Epithelial cell of prostate (primary cell): ENCODE measurements at regions not wholly inside any gene's neighbourhood (a gene's known extent, or its start where the extent isn't known, plus 50 kb on each side); places are given as distances from the start of the nearest gene placed in this dataset.
A peak's percentile ranks its signal among the peaks of the same experiment; 100 is the strongest.
"Not testable (repeated sequence)": the region's sequence is repeated elsewhere in the genome, so short reads cannot be mapped to it uniquely, and the experiment has no call there.

Experiments
- DNase-seq: peaks from one replicate; pipeline ENCODE4 v3.0.0-alpha.2; 2011; ENCODE audit warnings: low read depth, low spot score
- H3K27ac ChIP-seq: fragments of 450-650 bp; 2 replicates; pipeline ENCODE4 v1.5.1; 2017; ENCODE audit warnings: mild to moderate bottlenecking

GRCh38 chr3:194189243-194189791, 53.4 kb downstream of the HES1 start:
- no peak for DNase-seq

GRCh38 chr3:194191850-194192249, 55.9 kb downstream of the HES1 start:
- not testable (repeated sequence) for DNase-seq, H3K27ac ChIP-seq

More at GRCh38 chr3:194189243-194189791, 53.4 kb downstream of the HES1 start:
- no peak overlapping the region for H3K27ac ChIP-seq

GRCh38 chr3:194194051-194194756, 58.3 kb downstream of the HES1 start:
- no peak overlapping the region for H3K27ac ChIP-seq
- DNase-seq = no peak

GRCh38 chr3:194194757-194195085, 58.8 kb downstream of the HES1 start:
- no peak for DNase-seq
- H3K27ac ChIP-seq = no peak overlapping the region

GRCh38 chr3:194195611-194196010, 59.7 kb downstream of the HES1 start:
- no peak for DNase-seq
- no peak overlapping the region for H3K27ac ChIP-seq

GRCh38 chr3:194196876-194197275, 60.9 kb downstream of the HES1 start:
- peak; percentile 22 for DNase-seq
- H3K27ac ChIP-seq = no peak overlapping the region

- no peak for DNase-seq
- no peak overlapping the region for H3K27ac ChIP-seq
These were observed 61.5 kb downstream of the HES1 start for GRCh38 chr3:194197396-194197960.

- no peak overlapping the region for H3K27ac ChIP-seq
- DNase-seq = no peak
These were observed 62.2 kb downstream of the HES1 start for GRCh38 chr3:194197981-194198695.

- DNase-seq = no peak
- no peak overlapping the region for H3K27ac ChIP-seq
These were observed 63.0 kb downstream of the HES1 start for GRCh38 chr3:194198938-194199337.

- no peak overlapping the region for H3K27ac ChIP-seq
These were observed 64.6 kb downstream of the HES1 start for GRCh38 chr3:194200422-194201081.

GRCh38 chr3:194201953-194202666, 66.2 kb downstream of the HES1 start:
- no peak overlapping the region for H3K27ac ChIP-seq
- no peak for DNase-seq

More at GRCh38 chr3:194200422-194201081, 64.6 kb downstream of the HES1 start:
- no peak for DNase-seq

GRCh38 chr3:194203482-194204041, 67.6 kb downstream of the HES1 start:
- H3K27ac ChIP-seq = peak overlapping the region; percentile 74
- DNase-seq = no peak

- peak; percentile 44 for DNase-seq
- peak overlapping the region; percentile 74 for H3K27ac ChIP-seq
These were observed 68.4 kb downstream of the HES1 start for GRCh38 chr3:194204042-194204987.

GRCh38 chr3:194205675-194206133, 69.8 kb downstream of the HES1 start:
- peak overlapping the region; percentile 74 for H3K27ac ChIP-seq
- DNase-seq = no peak

- no peak for DNase-seq
- H3K27ac ChIP-seq = peak overlapping the region; percentile 74
These were observed 70.4 kb downstream of the HES1 start for GRCh38 chr3:194206320-194206719.

- DNase-seq = no peak
- no peak overlapping the region for H3K27ac ChIP-seq
These were observed 72.8 kb downstream of the HES1 start for GRCh38 chr3:194208709-194209108.

GRCh38 chr3:194212161-194212844, 76.4 kb downstream of the HES1 start:
- no peak for DNase-seq
- no peak overlapping the region for H3K27ac ChIP-seq

- no peak for DNase-seq
- H3K27ac ChIP-seq = no peak overlapping the region
These were observed 76.9 kb downstream of the HES1 start for GRCh38 chr3:194212845-194213331.
